Coronary artery (tissue), 2 donors: ENCODE measurements at regions not wholly inside any gene's neighbourhood (a gene's known extent, or its start where the extent isn't known, plus 50 kb on each side); places are given as distances from the start of the nearest gene placed in this dataset.

ENCODE experiments used
- DNase-seq: peaks from one replicate; pipeline ENCODE4 v3.0.0-alpha.2; 2017; ENCODE audit warnings: low spot score
- H3K27ac ChIP-seq, 2 donors: fragments of 200-600 bp; sonication (generic); one replicate each; pipeline ENCODE4 v1.5.1; 2016 to 2019
- H3K4me3 ChIP-seq: fragments of 200-600 bp; sonication (generic); 2 replicates; pipeline ENCODE4 v1.5.1; 2016; ENCODE audit warnings: mild to moderate bottlenecking, moderate library complexity
- TF ChIP-seq, protein P1 (sequence below): fragments of 200-600 bp; sonication (generic); IDR thresholded peaks from one replicate; pipeline ENCODE4 v1.5.1; 2019; ENCODE audit warnings: antibody characterized with exemption

DNA sequence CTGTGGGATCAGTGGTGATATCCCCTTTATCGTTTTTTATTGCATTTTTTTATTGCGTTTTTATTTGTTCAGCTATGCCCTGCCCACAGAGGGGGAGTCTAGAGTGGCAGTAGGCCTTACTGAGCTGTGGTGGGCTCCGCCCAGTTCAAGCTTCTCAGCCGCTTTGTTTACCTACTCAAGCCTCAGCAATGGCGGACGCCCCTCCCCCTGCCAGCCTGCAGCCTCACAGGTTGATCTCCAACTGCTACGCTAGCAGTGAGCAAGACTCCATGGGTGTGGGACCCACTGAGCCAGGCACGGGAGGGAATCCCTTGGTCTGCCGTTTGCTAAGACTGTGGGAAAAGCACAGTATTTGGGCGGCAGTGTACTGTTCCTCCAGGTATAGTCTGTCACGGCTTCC lies 500.6 kb upstream of the MCTP2 start:
- no peak for DNase-seq
- Histone ChIP-seq H3K4me3 (no peak overlapping the region), H3K27ac (no peak overlapping the region)
- TF ChIP-seq, protein P1, sequence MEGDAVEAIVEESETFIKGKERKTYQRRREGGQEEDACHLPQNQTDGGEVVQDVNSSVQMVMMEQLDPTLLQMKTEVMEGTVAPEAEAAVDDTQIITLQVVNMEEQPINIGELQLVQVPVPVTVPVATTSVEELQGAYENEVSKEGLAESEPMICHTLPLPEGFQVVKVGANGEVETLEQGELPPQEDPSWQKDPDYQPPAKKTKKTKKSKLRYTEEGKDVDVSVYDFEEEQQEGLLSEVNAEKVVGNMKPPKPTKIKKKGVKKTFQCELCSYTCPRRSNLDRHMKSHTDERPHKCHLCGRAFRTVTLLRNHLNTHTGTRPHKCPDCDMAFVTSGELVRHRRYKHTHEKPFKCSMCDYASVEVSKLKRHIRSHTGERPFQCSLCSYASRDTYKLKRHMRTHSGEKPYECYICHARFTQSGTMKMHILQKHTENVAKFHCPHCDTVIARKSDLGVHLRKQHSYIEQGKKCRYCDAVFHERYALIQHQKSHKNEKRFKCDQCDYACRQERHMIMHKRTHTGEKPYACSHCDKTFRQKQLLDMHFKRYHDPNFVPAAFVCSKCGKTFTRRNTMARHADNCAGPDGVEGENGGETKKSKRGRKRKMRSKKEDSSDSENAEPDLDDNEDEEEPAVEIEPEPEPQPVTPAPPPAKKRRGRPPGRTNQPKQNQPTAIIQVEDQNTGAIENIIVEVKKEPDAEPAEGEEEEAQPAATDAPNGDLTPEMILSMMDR, result no peak

DNA sequence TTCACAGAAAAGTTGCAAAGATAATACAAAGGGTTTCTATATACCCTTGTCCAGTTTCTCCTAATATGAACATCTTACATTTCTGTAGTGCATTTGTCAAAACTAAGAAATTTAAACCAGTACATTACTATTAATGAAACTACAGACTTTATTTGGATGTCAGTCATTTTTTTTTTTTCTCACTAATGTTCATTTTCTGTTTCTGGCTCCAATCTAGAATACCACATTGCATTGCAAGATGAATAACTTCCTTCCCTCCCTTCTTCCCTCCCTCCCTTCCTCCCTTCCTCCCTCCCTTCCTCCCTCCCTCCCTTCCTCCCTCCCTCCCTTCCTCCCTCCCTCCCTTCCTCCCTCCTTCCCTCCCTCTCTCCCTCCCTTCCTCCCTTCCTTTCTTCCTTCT lies 509.2 kb upstream of the MCTP2 start:
- Histone ChIP-seq H3K27ac (no peak overlapping the region), H3K4me3 (no peak overlapping the region)
- DNase-seq, result no peak
- TF ChIP-seq, protein P1, result no peak

DNA sequence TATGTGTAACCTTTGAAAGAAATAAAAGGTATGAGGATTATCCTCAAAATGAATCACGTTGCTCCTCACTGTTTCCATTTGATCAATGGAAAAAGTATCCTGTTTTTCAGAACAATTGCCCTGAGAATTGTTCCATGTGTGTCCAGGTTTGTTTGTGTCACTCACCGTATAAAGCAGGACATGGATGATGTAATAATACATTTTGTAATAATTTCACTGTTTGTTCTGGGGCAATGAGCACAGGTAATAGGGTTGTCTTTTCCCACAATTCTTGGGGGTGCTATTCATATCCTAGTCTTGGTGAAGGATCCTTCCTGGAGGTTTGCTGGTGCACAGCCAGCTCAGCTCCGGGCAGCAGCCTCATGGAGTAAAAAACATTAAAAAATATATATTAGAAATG lies 510.8 kb upstream of the MCTP2 start:
- H3K27ac ChIP-seq, result no peak overlapping the region
- H3K4me3 ChIP-seq, result no peak overlapping the region
- DNase-seq, result no peak
- TF ChIP-seq, protein P1, result no peak

DNA sequence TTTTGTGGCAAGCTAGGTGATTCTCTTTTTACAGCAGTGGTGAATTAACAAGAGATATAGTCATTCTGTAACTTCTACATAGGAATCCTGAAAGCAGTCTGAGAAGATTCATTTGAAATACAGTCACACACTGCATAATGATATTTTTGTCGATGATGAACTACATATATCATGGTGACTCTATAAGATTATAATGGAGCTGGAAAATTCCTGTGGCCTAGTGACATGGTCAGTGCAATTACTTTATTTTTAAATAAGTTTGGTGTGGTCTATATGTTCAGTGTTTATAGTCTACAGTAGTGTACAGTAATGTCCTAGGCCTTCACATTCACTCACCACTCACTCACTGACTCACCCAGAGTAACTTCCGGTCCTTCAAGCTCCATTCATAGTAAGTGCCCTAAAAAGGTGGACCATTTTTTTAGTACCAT lies 511.4 kb upstream of the MCTP2 start:
- no peak for DNase-seq
- Histone ChIP-seq H3K4me3 (no peak overlapping the region), H3K27ac (no peak overlapping the region)
- TF ChIP-seq, protein P1, result no peak

DNA sequence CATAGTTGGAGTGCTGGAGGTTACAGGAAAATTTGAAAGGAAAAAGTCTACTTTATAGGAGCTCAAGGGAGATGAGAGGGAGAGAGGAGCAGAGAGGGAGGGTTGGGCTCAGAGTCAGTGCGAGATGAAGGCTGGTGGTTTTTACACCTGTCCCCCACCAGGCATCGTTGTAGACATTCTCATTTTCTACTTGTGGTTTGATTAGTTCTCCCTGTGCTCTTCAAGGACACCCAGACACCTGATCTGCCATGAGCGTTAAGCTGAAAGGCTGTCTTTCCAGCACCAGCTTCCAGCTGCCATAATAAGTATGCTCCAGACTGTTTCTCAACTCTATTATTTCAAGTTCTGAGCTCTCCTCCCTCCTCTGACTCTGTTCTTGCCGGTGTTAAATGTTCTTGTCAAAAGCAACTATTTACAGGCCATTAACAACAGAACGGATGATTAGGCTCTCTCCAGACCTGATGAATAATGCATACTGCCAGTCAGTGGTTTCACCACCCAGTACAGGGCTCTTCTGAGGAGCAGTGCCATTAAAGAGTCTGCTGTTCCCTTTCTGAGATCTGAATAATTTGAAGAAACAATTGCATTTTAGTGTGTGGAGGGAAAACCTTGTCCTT lies 514.6 kb upstream of the MCTP2 start:
- no peak overlapping the region for H3K27ac ChIP-seq
- DNase-seq, result no peak
- TF ChIP-seq, protein P1, result no peak
- H3K4me3 ChIP-seq, result no peak overlapping the region

DNA sequence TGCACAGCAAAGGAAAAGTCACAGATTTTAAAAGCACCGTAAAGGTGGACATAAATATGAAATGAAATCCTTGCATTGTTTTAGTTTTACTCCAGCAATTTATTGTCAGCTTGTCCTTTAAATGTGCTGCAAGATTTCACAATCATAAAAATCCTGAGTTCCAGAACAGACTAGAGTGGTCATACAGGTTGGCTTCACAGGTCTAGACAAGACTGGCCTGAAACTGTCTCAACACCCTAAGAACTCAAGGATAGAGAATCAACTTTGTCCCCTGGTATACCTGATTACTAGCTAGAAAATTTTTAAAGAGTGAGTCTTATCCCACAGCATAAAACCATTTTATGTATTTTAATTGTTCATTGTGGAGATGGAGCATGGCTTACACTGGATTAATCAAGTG lies 521.7 kb upstream of the MCTP2 start:
- Histone ChIP-seq H3K27ac (no peak overlapping the region), H3K4me3 (no peak overlapping the region)
- DNase-seq, result no peak
- TF ChIP-seq, protein P1, result no peak

DNA sequence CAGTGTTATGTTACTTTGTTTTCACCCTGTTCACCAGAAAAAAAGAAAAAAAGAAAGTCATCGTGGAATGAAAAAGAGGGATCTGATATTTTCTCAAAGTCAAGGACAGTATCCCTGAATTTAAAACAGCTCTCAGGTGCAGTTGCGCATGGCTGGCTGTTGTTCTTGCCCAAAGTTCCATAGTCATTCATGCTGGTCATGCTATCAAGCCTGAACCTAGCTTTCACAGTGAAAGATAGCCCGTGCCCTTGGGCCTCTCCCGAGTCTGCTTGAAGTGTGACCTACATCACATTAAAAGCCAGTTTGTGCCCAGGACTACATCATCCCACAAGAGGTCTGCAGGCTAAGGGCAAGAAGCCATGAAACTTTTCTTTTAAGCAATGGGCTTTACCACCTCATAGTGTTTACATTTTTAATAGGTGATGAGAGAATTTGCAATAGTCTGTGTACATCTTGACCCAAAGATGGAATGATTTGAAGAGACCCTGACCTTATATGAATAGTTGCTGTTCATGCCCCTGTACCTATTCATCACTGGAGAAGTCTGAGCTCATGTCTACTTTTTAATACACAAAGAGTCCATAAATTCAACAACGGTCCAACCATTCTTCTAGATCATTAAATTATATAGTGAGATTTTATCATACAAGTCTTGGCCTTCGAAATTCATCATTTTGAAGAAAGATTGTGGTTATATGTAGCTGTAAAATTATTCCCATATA lies 522.5 kb upstream of the MCTP2 start:
- TF ChIP-seq, protein P1, result no peak
- no peak for DNase-seq

More for the DNA sequence above, 522.5 kb upstream of the MCTP2 start:
- Histone ChIP-seq H3K27ac (no peak overlapping the region), H3K4me3 (no peak overlapping the region)
